Right renal pelvis (tissue), 4 donors: ENCODE measurements at regions not wholly inside any gene's neighbourhood (a gene's known extent, or its start where the extent isn't known, plus 50 kb on each side); places are given as distances from the start of the nearest gene placed in this dataset.
"Not testable (repeated sequence)": the region's sequence is repeated elsewhere in the genome, so short reads cannot be mapped to it uniquely, and the experiment has no call there.

Experiments used
- DNase-seq, 4 donors: peaks; one replicate each; pipeline ENCODE4 v3.0.0-alpha.2; 2013; ENCODE audit warnings: low read depth in 4 of 4, low spot score in 3 of 4, missing footprints in 1 of 4

DNA sequence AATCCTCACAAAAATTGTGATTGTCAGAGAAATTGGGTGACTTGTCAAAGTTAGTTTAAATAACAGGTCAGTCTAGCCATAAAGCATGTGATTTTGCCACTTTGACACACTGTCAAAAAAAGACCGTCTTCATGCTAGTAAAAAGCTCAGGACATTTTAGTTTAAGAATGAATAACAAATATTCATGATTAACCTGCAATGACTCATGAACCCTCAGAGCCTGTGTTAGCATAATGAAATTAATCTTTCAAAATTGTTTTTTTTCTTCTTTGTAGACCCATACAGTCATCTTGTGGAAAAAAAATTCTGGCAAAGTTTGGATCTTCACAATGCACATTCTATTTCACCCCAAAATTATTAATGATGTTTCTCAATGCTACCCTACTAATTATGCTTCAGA lies 255.2 kb upstream of the POT1 start:
- DNase-seq = no peak

DNA sequence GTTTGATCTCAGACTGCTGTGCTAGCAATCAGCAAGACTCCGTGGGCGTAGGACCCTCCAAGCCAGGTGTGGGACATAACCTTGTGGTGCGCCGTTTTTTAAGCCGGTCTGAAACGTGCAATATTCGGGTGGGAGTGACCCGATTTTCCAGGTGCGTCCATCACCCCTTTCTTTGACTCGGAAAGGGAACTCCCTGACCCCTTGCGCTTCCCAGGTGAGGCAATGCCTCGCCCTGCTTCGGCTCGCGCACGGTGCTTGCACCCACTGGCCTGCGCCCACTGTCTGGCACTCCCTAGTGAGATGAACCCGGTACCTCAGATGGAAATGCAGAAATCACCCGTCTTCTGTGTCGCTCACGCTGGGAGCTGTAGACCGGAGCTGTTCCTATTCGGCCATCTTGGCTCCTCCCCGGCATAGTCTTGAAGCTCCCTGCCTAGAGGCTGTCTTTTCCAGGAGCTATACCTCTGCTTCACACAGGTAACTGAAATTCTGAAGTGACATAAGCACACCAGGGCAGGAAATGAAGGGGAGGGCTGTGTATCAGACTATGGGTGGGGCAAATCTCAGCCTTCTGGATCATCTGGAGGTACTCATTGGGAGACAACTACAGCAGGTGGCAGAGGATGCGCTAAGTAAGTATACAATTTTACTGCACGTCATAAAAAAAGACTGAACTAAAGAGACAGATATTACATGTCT lies 252.1 kb upstream of the POT1 start:
- not testable (repeated sequence) for DNase-seq

GRCh38 chr7:125173571-125173970 lies 243.9 kb upstream of the POT1 start:
- no peak for DNase-seq

DNA sequence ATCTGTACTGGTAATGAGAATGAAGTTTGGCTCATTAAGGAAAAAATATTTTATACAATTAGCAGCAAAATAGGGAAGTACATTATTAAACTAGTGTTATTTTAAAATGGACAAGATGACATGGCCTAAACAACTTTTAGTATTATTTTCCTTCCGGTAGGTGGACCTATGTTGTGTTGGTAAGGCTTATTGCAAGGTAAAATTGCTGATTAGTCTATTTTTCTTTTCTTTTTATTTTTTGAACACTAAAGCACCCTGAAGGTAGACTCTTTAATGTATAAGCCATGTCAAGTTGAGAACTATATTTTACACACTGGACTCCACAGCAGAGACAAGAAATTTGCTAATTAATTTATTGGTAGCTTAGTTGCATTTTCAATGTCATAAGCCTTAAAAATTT lies 239.5 kb upstream of the POT1 start:
- no peak for DNase-seq

- DNase-seq = no peak
These were observed 225.3 kb upstream of the POT1 start for GRCh38 chr7:125154930-125155329.

DNA sequence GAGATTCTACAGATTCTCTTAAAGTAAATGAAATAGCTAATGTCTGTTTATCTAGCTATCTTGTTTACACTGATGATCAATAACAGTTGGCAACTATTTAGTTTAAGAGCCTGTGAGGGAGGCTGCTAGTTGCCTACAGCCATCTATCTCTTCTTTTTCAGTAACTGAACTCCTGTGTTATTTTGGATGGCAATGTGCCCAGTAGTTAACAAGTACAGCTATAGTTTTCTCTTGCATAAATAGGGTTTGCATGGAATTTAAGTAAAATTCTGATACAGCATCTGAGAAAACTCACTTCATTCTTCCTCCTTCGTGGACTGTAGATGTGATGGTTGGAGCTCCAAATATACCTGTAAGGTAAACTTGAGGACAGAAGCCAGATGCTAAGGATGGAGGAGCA lies 219.5 kb upstream of the POT1 start:
- no peak for DNase-seq

DNA sequence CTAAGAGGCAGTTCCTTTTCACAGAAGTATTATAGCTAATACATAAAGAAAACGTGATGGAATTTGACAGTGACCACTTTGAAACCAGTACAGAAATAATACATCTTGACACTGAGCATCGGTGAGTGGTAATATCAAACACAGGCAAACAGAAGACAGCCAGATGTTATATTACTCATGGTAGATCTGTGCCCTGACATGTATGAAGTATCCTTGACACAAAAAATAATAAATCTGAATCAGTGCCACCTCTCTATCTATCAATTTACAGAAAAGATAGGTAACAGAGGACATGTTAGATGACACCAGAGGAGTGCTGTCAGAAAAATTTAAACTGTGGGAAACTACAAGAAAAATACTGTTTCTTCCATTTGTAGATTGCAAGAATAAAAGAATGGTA lies 217.4 kb upstream of the POT1 start:
- no peak for DNase-seq

- no peak for DNase-seq
These were observed 207.3 kb upstream of the POT1 start for GRCh38 chr7:125136755-125137532.

DNA sequence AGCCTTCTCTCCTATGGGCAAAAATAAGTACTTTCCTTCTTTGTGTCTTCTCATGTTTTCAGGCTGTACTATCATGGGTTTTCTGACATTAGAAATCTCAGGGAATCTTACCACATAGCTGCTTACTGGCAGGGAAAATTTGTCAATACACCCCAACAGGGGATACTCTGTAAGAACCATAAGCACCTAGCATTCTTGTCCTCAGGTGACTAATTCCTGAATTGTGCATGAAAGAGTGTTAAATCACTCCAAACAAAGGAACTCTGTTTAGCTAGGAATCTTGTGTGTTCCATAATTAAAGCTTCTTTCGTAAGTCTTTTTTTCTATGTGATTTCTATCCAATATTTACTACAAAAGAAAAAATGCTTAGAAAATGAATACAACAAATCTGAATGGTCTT lies 206.7 kb upstream of the POT1 start:
- no peak for DNase-seq

DNA sequence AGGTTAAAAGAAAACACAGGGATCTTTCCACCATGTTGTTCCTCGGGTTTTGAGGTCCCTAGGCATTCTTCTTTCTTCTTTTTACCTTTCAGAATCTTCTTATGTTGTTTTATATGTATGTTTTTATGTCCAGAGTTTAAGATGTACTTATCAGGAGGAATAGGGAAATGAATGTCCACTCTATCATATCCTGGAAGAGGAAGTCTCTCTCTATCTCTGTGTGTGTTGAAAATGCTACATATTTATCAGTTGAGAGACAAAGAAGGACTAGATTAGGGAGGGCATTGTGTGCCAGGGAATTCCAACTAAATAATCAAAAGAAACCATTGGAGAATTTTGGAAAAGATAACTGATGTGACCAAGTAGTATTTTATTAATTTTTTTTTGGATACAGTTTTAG lies 200.5 kb upstream of the POT1 start:
- no peak for DNase-seq

DNA sequence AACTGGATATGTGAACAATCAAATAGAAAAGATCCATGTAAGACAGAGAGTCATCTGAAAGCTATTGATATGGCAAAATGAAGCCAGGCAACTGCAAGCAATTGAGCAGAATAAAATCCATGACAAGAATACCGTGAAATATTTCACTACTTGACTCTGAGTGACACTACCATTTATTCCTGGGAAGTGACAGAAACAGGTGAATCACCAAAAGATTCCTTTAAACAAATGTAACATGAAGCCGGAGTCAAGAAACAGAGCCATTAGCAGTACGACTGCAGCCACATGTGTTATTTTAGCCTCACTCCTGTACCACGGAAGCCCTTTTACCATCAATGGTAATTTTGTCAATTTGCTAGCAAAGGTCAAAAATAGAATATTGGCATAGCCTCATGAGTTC lies 197.7 kb upstream of the POT1 start:
- no peak for DNase-seq

- DNase-seq = peak in 2 of 4 donors; percentile 4 to 12
These were observed 196.8 kb upstream of the POT1 start for GRCh38 chr7:125126376-125126775.

- no peak for DNase-seq
These were observed 195.7 kb upstream of the POT1 start for GRCh38 chr7:125125315-125125714.

GRCh38 chr7:125122173-125122572 lies 192.5 kb upstream of the POT1 start:
- DNase-seq = peak; percentile 25 to 40 (median 40)

GRCh38 chr7:125119559-125120115 lies 190.0 kb upstream of the POT1 start:
- DNase-seq = no peak

DNA sequence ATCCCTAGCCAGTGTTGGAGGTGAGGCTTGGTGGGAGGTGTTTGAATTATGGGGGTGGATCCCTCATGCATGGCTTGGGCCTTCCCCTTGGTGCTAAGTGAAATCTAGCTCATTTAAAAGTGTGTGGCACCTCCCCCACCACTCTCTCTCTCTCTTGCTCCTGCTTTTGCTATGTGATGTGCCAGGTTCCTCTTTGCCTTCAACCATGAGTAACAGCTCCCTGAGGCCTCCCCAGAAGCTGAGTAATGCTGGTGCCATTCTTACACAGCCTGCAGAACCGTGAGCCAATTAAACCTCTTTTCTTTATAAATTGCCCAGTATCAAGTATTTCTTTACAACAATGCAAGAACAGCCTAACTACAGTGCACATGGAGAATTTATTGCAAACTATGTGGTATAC lies 188.8 kb upstream of the POT1 start:
- DNase-seq = no peak

- DNase-seq = no peak
These were observed 183.2 kb upstream of the POT1 start for GRCh38 chr7:125112850-125113249.

DNA sequence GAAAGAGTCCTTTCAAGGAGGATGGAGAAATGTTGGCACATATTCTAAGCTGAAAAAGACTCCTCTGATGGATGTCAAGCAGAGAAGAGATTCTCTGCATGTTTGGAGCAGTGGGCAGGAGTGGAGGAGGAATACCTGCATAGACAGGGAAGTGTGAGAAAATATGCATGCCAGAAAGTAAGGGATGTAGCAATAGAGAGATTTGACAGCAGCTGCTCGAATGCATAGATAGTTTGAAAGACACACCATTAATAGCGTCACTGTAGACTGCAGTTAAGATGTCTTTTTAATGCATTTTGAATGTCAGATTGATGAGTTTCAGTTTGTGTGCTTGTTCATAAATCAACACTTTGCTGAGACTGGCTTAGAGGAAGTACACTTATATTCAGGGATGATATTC lies 169.9 kb upstream of the POT1 start:
- DNase-seq = no peak

DNA sequence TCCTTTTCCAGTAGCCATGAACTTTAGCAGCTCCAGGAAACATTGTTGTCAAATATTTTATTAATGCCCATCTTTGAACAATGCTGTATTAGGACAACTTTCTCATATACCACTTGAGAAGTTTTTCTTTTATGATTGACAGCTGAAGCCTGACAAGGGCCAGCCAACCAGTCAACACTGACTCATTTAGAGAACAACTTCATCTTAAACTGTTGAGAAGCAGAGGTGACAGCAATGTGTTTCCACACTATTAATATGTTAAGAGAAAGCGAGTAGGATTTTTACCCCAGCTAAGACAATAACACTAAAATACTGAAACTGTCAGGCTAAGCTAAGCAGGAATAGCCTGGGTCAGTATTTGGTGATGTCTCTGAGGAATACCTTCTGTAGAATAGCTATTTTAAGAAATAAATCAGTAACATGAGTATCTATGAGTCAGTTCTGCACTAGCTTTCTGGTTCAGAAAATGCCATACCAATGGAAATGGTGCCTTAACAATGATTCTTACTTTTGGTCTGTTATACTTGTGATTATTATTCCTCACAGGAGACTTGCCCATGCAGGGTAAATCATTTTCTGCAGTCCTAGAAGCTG lies 168.8 kb upstream of the POT1 start:
- no peak for DNase-seq

- no peak for DNase-seq
These were observed 161.0 kb upstream of the POT1 start for GRCh38 chr7:125090596-125090995.

DNA sequence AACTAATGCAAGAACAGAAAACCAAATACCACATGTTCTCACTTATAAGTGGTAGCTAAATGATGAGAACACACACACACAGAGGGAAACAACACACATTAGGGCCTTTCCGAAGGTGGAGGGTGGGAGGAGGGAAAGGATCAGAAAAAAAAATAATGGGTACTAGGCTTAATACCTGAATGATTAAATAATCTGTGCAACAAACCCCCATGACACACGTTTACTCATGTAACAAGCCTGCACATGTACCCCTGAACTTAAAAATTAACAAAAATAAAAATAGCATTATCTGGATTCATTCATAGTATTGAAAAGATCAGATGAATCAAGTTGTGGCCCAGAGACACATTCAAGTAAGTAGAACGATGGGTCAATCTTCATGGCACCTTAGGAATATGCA lies 159.5 kb upstream of the POT1 start:
- DNase-seq = no peak

- no peak for DNase-seq
These were observed 158.9 kb upstream of the POT1 start for GRCh38 chr7:125088555-125088954.
